K562 (cell line): ENCODE measurements at regions not wholly inside any gene's neighbourhood (a gene's known extent, or its start where the extent isn't known, plus 50 kb on each side); places are given as distances from the start of the nearest gene placed in this dataset.

Experiments
- ATAC-seq: fragments of 200-7000 bp; cut with Tn5 transposase; 3 replicates; pipeline ENCODE4 v1.9.1; 2020; ENCODE audit warnings: moderate library complexity
- BruUV-seq: library from RNA; stranded (reverse); fragments of 400-500 nt; replicated peaks from 2 replicates; lab custom pipeline; 2021; lab: Mats Ljungman, UMichigan
- CTCF ChIA-PET: fragments of 300-600 bp; formaldehyde crosslinking; extraction: SDS; loops from one replicate; lab custom pipeline; 2021; ENCODE audit warnings: low intra/inter-chr PET ratio; lab: Yijun Ruan, JAX
- POLR2A ChIA-PET: fragments of 300-600, 350-650 bp; sonication (Branson Sonifier 250); formaldehyde crosslinking; extraction: SDS; loops from one replicate; lab custom pipeline; 2021; ENCODE audit warnings: antibody characterized with exemption, inconsistent platforms; lab: Yijun Ruan, JAX
- DNase-seq, 4 experiments: peaks; one replicate each; pipeline versions ENCODE4 v3.0.0 to v3.0.0-alpha.2; 2011 to 2018; ENCODE audit warnings: low spot score in 3 of 4, mixed read lengths in 3 of 4; ENCODE audit errors: extremely low read depth in 1 of 4
- FAIRE-seq: peaks from 2 replicates; lab custom pipeline; 2011; peaks lifted over from hg19 to GRCh38; lab: Jason Lieb, UNC
- H2AFZ ChIP-seq: 2 replicates; pipeline ENCODE4 v1.6.0; 2011; ENCODE audit warnings: low read depth, low read length, control low read depth, inconsistent platforms
- H3K27ac ChIP-seq: fragments of 200-600 bp; 3 replicates; pipeline ENCODE4 v1.8.0; 2011; ENCODE audit warnings: low read depth, mild to moderate bottlenecking, control low read depth, inconsistent platforms, low read length, moderate library complexity, mixed read lengths; ENCODE audit errors: extremely low read depth
- H3K27me3 ChIP-seq, 2 experiments: fragments of 300-600 bp in 1 of 2; 2 replicates in 1 of 2; 3 replicates in 1 of 2; pipeline versions ENCODE4 v1.6.0 to v1.8.0; 2011; ENCODE audit warnings: inconsistent platforms in 2 of 2, low read length in 2 of 2, mild to moderate bottlenecking in 1 of 2, mixed read lengths in 1 of 2, moderate library complexity in 1 of 2; ENCODE audit not compliant: control insufficient read depth in 2 of 2, insufficient read depth in 2 of 2
- H3K36me3 ChIP-seq: fragments of 300-600 bp; 3 replicates; pipeline ENCODE4 v1.8.0; 2011; ENCODE audit warnings: mild to moderate bottlenecking, low read length, inconsistent platforms; ENCODE audit not compliant: control insufficient read depth, insufficient read depth
- H3K4me1 ChIP-seq, 2 experiments: fragments of 200-600 bp in 1 of 2; replicated peaks in 1 of 2; 2 replicates in 1 of 2; 3 replicates in 1 of 2; pipeline versions ENCODE4 v1.5.1 to v1.8.0; 2011; ENCODE audit warnings: inconsistent platforms in 2 of 2, low read length in 2 of 2, mild to moderate bottlenecking in 1 of 2, mixed read lengths in 1 of 2, moderate library complexity in 1 of 2; ENCODE audit not compliant: control insufficient read depth in 2 of 2, insufficient read depth in 2 of 2
- H3K4me2 ChIP-seq: 2 replicates; pipeline ENCODE4 v1.6.1; 2011; ENCODE audit warnings: low read length, control low read depth, inconsistent platforms, mixed read lengths; ENCODE audit not compliant: insufficient read depth
- H3K4me3 ChIP-seq: fragments of 200-600 bp; sonication (generic), shearing (Covaris generic); 2 replicates; pipeline ENCODE4 v1.5.1; 2016; ENCODE audit warnings: control low read depth, inconsistent platforms
- H3K79me2 ChIP-seq: fragments of 200-600 bp; 3 replicates; pipeline ENCODE4 v1.8.0; 2011; ENCODE audit warnings: low read length, inconsistent platforms; ENCODE audit not compliant: control insufficient read depth, insufficient read depth
- H3K9ac ChIP-seq, 2 experiments: 2 replicates each; pipeline versions ENCODE4 v1.6.0 to v1.6.1; 2011; ENCODE audit warnings: low read depth in 2 of 2, low read length in 2 of 2, control low read depth in 1 of 2, inconsistent platforms in 1 of 2, mild to moderate bottlenecking in 1 of 2, mixed read lengths in 1 of 2; ENCODE audit not compliant: insufficient read depth in 1 of 2
- H3K9me1 ChIP-seq: one replicate; pipeline ENCODE4 v1.6.0; 2011; ENCODE audit warnings: inconsistent platforms, mild to moderate bottlenecking, low read length, moderate library complexity; ENCODE audit not compliant: control insufficient read depth, insufficient read depth
- H3K9me3 ChIP-seq: replicated peaks from 2 replicates; pipeline ENCODE4 v1.5.1; 2011; ENCODE audit warnings: low read depth, low read length, inconsistent platforms; ENCODE audit not compliant: control insufficient read depth, insufficient read depth
- H4K20me1 ChIP-seq: replicated peaks from 2 replicates; pipeline ENCODE4 v1.6.1; 2011; ENCODE audit warnings: low read length, inconsistent platforms, mixed read lengths; ENCODE audit not compliant: control insufficient read depth, insufficient read depth
- ETV5 ChIP-seq: sonication (generic); formaldehyde crosslinking; IDR thresholded peaks from 2 replicates; pipeline ENCODE4 v1.4.0; 2020; ENCODE audit warnings: low read depth, mild to moderate bottlenecking, missing genetic modification reagents
- LCOR ChIP-seq: sonication (generic); formaldehyde crosslinking; IDR thresholded peaks from 2 replicates; pipeline ENCODE4 v1.8.0; 2022; ENCODE audit warnings: mild to moderate bottlenecking, missing genetic modification reagents
- MTF1 ChIP-seq: fragments of 250-450 bp; sonication (Bioruptor Pico); IDR thresholded peaks from 2 replicates; pipeline ENCODE4 v1.9.0; 2021; ENCODE audit warnings: moderate library complexity, mild to moderate bottlenecking, inconsistent platforms, borderline replicate concordance
- MYC ChIP-seq, 2 experiments: fragments of 250-450 bp in 1 of 2; sonication (Bioruptor Pico) in 1 of 2; IDR thresholded peaks; 2 replicates each; pipeline versions ENCODE4 v1.5.1 to v1.6.1; 2012 to 2021; ENCODE audit warnings: low read depth in 2 of 2, borderline replicate concordance in 1 of 2, improper control_type of control experiment in 1 of 2, low read length in 1 of 2, mild to moderate bottlenecking in 1 of 2, moderate library complexity in 1 of 2
- NCOA6 ChIP-seq: fragments of 450-650 bp; IDR thresholded peaks from 2 replicates; pipeline ENCODE4 v1.6.1; 2017; ENCODE audit warnings: mild to moderate bottlenecking
- SMARCB1 ChIP-seq: IDR thresholded peaks from 2 replicates; pipeline ENCODE4 v1.6.1; 2011; ENCODE audit warnings: improper control_type of control experiment, low read depth; ENCODE audit not compliant: insufficient read length
- TAF1 ChIP-seq: IDR thresholded peaks from 2 replicates; pipeline ENCODE4 v1.6.1; 2011; ENCODE audit warnings: mild to moderate bottlenecking, low read length, moderate library complexity; ENCODE audit not compliant: insufficient read depth, control insufficient read depth, severe bottlenecking; ENCODE audit errors: extremely low read depth
- ZNF197 ChIP-seq: fragments of 200-800 bp; sonication (Bioruptor generic); IDR thresholded peaks from 2 replicates; pipeline ENCODE4 v1.6.1; 2016; ENCODE audit warnings: low read depth, missing genetic modification characterization, missing compliant biosample characterization
- WGBS: fragments of 100-300 bp; shearing (Covaris generic); methylation state at CpG from one replicate; pipeline ENCODE4 v1.1.6; 2016; ENCODE audit warnings: low coverage, mixed read lengths; ENCODE audit not compliant: insufficient coverage; ENCODE audit errors: missing lambda C conversion rate; 5-methylcytosine and 5-hydroxymethylcytosine counted together
- in situ Hi-C: fragments of 300-500 bp; cut with MboI; formaldehyde crosslinking; loops from 4 replicates; pipeline ENCODE4 v1.15.0; 2018; ENCODE audit warnings: inconsistent platforms, mixed read lengths
- intact Hi-C: fragments of 100-400 bp; cut with micrococcal nuclease; formaldehyde crosslinking; loops from 2 replicates; pipeline ENCODE4 v1.14.2; 2022
- TF ChIP-seq, protein P1 (sequence below): fragments of 250-450 bp; sonication (Bioruptor Pico); IDR thresholded peaks from 2 replicates; pipeline ENCODE4 v1.5.0; 2020; ENCODE audit warnings: mild to moderate bottlenecking, borderline replicate concordance
- TF ChIP-seq, protein P2 (sequence below): fragments of 450-650 bp; IDR thresholded peaks from 2 replicates; pipeline ENCODE4 v1.6.1; 2016; ENCODE audit warnings: low read depth

DNA sequence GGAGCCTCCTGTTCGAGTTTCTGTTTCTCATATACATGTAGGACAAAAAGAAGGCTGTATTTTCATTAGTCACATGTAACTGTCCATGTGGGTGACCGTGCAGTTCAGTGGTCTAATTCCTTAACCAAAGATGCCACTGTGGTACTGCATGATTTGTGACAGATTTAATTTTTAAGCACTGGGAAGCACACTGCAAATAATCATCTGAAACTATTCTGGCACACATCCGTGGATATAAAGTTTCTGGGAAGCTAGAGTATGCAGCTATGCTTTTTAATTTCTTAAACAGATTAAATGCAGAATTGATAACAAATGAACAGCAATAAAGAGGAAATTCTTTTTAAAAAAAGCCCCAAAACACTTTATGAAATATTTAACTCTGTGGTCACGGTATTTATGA, 254.8 kb downstream of the LMO4 start:
- POLR2A ChIA-PET, result no interaction called here
- no TSS peak for BruUV-seq
- H3K27ac ChIP-seq, result no peak overlapping the region
- H3K9me3 ChIP-seq, result no peaks in the 10 kb centered on the region
- in situ Hi-C loops, result no loop called here
- H4K20me1 ChIP-seq, result no peaks in the 10 kb centered on the region
- H3K4me3 ChIP-seq, result no peak overlapping the region
- WGBS, result 0% methylated on average over 4 of the region's 4 CpGs
- H3K4me2 ChIP-seq, result no peak overlapping the region
- CTCF ChIA-PET, result no interaction called here
- DNase-seq, result no peak
- no peaks in the 10 kb centered on the region for H3K36me3 ChIP-seq
- H2AFZ ChIP-seq, result no peak overlapping the region
- no peaks in the 10 kb centered on the region for H3K4me1 ChIP-seq
- no peaks in the 10 kb centered on the region for H3K9me1 ChIP-seq
- no peaks in the 10 kb centered on the region for H3K27me3 ChIP-seq
- TF ChIP-seq NCOA6, result no peak
- TF ChIP-seq ZNF197 (CRISPR knock-in tag), result no peak
- no peak for TF ChIP-seq TAF1
- no peak for TF ChIP-seq SMARCB1
- TF ChIP-seq, protein P1, sequence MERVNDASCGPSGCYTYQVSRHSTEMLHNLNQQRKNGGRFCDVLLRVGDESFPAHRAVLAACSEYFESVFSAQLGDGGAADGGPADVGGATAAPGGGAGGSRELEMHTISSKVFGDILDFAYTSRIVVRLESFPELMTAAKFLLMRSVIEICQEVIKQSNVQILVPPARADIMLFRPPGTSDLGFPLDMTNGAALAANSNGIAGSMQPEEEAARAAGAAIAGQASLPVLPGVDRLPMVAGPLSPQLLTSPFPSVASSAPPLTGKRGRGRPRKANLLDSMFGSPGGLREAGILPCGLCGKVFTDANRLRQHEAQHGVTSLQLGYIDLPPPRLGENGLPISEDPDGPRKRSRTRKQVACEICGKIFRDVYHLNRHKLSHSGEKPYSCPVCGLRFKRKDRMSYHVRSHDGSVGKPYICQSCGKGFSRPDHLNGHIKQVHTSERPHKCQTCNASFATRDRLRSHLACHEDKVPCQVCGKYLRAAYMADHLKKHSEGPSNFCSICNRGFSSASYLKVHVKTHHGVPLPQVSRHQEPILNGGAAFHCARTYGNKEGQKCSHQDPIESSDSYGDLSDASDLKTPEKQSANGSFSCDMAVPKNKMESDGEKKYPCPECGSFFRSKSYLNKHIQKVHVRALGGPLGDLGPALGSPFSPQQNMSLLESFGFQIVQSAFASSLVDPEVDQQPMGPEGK (CRISPR knock-in tag), result no peak
- TF ChIP-seq, protein P2, sequence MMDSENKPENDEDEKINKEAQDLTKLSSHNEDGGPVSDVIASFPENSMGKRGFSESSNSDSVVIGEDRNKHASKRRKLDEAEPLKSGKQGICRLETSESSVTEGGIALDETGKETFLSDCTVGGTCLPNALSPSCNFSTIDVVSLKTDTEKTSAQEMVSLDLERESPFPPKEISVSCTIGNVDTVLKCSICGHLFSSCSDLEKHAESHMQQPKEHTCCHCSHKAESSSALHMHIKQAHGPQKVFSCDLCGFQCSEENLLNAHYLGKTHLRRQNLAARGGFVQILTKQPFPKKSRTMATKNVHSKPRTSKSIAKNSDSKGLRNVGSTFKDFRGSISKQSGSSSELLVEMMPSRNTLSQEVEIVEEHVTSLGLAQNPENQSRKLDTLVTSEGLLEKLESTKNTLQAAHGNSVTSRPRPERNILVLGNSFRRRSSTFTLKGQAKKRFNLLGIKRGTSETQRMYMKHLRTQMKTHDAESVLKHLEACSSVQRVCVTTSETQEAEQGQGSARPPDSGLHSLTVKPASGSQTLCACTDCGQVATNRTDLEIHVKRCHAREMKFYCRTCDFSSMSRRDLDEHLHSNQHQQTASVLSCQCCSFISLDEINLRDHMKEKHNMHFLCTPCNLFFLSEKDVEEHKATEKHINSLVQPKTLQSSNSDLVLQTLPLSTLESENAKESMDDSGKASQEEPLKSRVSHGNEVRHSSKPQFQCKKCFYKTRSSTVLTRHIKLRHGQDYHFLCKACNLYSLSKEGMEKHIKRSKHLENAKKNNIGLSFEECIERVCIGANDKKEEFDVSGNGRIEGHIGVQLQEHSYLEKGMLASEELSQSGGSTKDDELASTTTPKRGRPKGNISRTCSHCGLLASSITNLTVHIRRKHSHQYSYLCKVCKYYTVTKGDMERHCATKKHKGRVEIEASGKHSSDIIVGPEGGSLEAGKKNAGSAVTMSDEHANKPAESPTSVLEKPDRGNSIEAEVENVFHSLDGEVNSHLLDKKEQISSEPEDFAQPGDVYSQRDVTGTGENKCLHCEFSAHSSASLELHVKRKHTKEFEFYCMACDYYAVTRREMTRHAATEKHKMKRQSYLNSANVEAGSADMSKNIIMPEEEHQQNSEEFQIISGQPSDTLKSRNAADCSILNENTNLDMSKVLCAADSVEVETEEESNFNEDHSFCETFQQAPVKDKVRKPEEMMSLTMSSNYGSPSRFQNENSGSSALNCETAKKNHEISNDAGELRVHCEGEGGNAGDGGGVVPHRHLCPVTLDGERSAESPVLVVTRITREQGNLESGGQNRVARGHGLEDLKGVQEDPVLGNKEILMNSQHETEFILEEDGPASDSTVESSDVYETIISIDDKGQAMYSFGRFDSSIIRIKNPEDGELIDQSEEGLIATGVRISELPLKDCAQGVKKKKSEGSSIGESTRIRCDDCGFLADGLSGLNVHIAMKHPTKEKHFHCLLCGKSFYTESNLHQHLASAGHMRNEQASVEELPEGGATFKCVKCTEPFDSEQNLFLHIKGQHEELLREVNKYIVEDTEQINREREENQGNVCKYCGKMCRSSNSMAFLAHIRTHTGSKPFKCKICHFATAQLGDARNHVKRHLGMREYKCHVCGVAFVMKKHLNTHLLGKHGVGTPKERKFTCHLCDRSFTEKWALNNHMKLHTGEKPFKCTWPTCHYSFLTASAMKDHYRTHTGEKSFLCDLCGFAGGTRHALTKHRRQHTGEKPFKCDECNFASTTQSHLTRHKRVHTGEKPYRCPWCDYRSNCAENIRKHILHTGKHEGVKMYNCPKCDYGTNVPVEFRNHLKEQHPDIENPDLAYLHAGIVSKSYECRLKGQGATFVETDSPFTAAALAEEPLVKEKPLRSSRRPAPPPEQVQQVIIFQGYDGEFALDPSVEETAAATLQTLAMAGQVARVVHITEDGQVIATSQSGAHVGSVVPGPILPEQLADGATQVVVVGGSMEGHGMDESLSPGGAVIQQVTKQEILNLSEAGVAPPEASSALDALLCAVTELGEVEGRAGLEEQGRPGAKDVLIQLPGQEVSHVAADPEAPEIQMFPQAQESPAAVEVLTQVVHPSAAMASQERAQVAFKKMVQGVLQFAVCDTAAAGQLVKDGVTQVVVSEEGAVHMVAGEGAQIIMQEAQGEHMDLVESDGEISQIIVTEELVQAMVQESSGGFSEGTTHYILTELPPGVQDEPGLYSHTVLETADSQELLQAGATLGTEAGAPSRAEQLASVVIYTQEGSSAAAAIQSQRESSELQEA, result no peak
- no peak for TF ChIP-seq ETV5 (CRISPR knock-in tag)
- no peak for TF ChIP-seq MTF1 (CRISPR knock-in tag)
- TF ChIP-seq MYC (IDR thresholded peaks at IDR 0.05; ENCODE audit: low read depth, low read length), result no peak
- TF ChIP-seq MYC (CRISPR knock-in tag; IDR thresholded peaks at IDR 0.05; ENCODE audit: borderline replicate concordance, low read depth), result no peak
- TF ChIP-seq LCOR, result no peak
- TF ChIP-seq, all 486 proteins: peak for 0
- no peak for FAIRE-seq
- no peak overlapping the region for H3K9ac ChIP-seq
- H3K79me2 ChIP-seq, result no peaks in the 10 kb centered on the region
- no peak for ATAC-seq
- intact Hi-C loops, result no loop called here
